COLO668 (cell line): ENCODE measurements at regions not wholly inside any gene's neighbourhood (a gene's known extent, or its start where the extent isn't known, plus 50 kb on each side); places are given as distances from the start of the nearest gene placed in this dataset.

ENCODE experiments used
- DNase-seq: peaks from one replicate; lab custom pipeline; 2025; ENCODE audit not compliant: unreplicated experiment; lab: John Stamatoyannopoulos, UW

DNA sequence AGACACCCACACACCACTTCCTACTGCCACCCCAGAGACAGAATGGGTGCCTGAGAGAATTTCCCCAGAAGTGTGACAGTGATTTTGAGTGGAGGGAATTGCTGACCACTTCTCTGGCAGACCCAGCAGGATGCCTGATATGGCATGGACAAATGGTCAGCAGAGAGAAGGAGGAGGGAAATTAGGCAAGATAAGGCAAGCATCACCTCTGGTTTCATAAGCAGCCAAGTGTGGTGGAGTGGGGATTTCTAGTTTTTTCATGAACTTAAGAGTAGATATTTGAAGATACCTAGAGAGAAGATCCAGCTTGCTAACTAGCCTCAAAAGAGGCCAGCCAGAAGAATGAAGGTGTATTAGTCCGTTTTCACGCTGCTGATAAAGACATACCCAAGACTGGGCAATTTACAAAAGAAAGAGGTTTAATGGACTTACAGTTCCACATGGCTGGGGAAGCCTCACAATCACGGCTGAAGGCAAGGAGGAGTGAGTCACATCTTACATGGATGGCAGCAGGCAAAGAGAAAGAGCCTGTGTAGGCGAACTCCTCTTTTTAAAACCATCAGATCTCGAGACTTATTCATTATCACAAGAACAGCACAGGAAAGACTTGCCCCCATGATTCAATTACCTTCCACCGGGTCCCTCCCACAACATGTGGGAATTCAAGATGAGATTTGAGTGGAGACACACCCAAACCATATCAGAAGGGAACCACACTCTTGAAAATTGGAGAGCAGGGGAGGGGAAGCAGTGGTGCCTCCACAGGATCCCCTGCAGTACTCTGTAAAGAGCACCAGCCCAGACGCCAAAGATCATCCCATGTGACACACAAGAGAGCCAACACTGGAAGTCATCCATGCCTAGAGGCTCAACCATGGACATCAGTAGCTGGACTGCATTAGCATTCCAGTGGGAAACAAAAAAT is 64.2 kb downstream of the RBM43 start:
- no peak for DNase-seq

DNA sequence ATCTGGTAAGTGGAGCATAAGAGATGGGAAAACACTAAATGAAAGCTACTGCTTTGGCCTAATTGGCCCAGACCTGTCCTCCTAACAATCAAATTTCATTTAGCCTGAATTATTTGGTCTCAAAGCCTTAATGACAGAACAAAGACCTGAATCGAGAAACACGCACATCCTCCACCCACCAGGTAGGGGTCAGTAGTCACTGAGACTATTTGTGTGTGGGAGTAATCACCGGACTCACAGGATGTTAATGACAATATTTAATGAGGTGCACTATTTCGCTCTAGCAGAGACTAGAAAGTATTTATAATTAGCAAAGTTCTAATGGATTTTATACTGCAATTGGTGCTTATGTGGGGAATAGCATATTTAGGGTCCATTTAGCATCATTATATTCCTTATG is 68.1 kb downstream of the RBM43 start:
- DNase-seq, result no peak

DNA sequence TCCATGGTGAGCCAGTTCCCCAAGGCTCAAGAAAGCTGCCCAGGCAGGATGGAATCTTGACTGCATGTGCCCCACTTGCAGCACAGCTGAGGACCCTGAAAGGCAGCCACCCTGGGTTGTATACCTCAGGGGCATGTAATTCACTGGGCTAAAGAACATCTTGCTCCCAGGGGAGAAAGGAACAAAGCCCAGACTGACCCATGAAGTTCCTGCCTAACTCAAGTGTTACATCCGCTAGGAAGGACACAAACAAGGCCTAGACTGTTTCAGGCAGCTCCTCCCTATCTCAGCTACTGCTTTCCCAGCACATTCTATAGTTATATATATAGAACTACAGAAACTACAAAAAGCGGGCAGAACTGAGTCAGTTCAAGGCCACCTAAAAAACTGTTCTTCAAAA is 69.0 kb downstream of the RBM43 start:
- DNase-seq, result no peak

DNA sequence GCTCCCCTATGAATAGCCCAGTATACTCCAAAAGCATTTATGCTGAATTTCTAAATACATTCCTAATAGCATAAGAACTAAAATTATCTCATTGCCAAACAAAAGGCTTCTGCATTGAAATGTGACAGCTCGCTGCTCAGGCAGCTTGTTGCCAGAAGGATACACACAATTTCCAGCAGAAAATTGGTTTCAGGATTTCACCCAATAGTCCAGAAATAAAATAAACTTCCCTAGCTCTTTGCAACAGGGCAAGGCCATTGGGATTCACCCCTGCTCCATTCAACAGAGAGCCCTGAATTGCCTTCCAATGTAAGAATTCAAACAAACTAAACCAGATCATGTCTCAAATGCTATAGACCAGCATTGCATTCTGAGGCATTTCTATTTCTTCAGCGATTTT is 70.7 kb downstream of the RBM43 start:
- no peak for DNase-seq

DNA sequence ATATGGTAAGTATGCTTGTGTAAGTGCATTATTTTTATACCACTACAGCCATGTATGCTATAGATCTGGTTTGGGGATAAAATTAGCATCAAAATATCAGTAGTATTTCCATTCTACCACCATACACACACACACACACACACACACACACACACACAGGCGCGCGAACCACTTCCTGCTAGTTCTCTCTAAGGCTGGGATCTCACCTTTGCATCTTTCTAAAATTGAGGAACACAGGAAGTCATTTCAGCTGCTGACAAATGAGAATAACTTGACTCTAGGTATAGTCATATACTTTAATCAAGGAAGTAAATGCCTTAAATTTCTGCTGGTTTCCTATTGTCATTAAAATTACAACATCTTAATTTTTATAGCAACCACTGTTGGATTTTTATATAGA is 72.5 kb downstream of the RBM43 start:
- no peak for DNase-seq

DNA sequence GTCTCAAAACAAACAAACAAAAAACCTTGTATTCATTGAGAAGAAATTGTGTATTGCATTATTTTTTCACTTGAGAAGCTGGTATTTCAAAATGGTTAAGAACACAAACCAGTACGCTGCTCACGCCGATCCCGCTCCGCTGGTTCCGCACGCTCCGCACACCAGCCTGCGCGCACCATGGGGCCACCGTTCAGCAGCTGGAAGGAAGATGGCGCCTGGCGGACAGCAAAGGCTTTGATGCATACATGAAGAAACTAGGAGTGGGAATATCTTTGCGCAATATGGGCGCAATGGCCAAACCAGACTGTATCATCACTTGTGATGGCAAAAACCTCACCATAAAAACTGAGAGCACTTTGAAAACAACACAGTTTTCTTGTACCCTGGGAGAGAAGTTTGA is 75.7 kb downstream of the RBM43 start:
- DNase-seq, result no peak

DNA sequence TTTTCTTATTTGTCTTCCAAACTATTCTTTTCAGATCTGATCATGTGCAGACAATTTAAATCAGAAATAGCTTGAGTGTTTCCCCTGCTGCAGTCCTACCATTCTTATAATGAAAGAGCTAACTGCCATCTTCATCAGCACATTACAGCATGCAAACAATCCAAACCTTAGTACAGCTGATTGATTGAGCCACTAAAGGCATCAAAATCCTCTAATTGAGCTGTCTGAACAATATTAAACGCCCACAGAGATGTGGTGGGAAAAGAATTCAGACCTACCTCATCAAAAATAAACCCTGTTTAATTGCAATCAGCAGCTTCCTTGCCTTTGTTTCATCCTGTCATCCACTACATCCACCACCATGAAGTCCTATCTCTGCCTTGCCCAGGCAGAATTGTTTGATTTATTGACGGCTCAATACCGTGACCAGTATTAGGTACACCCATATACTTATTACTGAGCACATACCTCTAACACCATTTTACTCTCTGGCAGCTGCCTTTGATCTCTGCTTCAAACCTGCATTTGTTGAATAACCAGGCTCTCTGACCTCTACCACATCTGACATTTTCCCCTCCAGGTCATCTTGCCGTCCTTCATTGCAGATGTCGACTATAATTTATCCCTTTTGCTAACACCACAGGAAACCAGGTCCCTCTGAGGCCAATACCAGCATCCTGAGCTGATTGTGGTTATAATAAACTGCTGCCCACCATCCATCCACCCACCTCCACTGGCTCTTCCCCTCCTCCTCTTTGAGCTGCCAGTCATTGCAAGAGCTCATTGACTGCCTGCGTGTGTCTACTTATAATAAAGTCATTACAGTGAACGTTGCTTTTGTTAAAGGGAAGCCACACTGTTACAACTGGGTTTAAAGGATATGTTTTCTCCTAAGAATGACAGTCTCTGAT is 78.5 kb downstream of the RBM43 start:
- DNase-seq, result no peak

DNA sequence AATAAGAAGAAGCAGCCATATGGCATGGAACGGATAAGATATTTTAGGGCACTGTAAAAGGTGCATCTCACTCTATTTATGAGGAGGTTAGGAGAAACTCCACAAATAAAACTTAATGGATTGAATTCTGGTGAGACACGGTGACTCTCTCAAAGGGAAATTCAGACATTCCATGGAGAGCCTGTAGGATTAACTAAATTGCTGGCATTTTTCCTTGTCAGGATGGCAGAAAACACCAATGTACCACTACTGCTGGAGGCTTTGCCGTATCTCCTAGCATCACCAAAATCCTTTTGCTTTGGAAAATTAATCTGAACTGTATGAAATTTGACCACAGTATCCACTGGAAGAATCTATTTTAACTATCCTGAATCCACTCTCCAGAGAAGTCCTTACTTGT is 79.3 kb downstream of the RBM43 start:
- no peak for DNase-seq

DNA sequence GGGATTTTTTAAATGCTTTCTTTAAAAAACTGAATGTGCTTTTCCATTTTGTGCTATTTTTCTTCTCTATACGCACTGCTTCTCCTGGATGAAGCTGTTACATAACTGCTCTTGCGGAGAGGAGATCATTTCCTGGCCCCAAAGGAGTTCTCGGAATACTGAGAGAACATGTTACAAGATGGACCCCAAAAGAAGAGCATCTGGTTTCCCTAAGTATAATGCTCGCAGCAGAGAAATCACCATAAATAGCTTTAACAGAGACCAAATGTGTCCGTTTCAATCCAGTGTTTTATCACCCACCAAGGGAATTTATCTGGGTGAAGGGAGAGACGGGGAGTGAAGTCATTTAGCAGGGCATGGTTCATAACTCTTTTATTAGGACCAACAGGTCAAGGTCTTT is 80.1 kb downstream of the RBM43 start:
- DNase-seq, result no peak

DNA sequence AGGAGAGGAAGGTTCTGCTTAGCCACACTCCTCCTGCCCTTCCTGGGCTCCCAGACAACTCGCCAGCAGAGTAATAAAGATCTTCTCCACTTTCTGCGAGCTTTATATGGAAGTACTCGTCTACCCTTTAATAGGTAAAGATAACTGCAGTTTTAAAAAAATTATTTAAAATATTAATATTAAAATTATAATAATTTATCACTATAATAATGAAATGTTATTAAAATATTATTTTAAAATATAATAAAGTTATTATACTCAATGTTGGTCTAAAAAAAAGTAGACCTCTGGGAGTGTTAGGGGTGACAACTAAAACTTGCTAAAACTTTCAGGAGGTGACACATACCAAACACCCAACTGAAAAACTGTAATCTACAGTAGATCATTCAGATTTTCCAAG is 81.5 kb downstream of the RBM43 start:
- DNase-seq, result no peak

DNA sequence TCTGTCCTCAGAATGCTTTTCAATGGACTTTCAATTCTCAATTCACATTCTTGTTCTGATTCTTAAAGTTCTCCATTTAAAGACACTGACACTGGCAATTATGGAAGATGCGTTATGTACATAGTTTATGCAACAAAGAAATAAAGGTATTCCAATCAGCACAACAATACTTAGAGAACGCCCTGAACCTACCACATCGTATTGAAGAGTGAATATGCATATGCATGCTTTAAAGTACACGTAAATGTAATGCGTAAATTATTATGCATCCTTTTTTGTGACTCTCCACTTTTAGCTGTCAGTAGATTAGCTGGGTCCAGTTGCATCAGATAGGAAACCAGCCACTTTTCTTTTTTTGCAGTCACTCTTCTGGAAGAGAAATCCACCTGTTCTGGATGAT is 83.5 kb downstream of the RBM43 start:
- DNase-seq, result no peak

DNA sequence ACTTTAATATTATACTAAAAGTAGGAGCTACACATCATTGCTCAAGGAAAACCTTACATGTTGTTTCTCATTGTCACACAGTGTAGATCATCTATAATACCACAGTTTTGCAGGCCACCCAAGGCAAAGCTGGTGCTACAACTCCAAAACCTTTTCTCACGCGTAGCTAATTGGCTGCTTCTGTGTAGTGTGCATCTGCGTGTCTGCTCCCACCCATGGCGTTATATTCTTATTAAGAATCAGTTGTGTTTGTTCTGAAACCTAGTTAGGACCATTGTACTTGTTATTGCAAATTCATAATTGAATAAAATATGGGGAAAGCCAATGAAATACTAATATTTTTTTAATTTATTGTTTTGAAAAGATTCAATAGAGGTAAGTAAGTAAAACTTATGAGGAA is 83.9 kb downstream of the RBM43 start:
- DNase-seq, result no peak

DNA sequence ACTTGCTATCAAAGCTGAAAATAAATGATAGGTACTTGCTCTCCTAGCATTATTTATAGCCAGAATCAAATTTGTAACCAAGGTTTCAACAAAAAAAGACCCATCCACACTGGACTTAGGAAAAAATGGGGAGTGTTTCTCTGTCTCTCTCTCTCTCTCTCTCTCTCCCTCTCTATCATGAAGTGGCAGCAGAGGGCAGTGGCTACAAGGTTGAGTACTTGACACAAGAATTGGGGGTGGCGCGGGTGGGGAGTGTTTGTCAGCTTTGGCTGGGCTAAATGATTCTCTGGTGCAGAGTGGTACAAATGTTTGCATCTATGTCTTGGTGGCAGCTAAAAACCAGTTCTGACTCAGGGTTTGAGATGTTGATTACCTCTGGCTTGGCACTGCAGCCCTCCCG is 85.0 kb downstream of the RBM43 start:
- no peak for DNase-seq

DNA sequence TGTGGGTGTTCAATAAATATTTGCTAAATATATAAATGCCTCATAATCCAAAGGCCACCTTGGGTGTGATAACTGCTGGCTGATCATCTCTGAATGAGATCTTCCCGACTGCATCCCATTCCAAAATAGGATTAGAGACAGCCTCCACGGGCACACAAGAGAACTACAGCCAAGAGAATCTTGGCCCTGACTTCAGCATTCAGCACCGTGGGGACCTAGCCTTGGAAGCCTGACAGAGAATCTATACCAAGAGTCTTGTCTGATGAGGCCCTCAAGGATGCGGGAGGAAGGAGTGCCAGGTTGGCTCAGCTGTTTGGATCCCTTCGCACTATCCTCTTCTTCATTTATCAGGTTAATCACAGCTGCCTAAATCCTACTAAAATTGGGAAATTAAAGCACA is 85.8 kb downstream of the RBM43 start:
- DNase-seq, result no peak

DNA sequence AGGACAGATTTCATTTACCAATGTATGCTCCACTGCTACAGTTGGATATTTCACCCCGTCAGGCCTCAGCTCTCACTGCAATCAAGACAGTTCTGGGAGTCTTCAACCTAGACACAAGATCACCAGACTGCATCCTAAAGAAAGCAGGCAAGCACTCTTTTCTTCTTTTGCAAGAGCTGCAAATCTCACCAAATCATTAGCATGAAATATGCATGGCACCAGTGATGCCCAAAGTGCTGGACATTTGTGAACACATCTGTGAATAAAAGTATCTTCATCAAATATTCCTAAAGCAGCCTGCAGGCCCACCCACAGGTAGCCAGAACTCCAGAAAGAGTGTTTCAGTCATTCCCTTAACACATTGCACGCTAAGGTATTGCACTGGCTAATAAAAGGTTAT is 87.5 kb downstream of the RBM43 start:
- DNase-seq, result no peak

DNA sequence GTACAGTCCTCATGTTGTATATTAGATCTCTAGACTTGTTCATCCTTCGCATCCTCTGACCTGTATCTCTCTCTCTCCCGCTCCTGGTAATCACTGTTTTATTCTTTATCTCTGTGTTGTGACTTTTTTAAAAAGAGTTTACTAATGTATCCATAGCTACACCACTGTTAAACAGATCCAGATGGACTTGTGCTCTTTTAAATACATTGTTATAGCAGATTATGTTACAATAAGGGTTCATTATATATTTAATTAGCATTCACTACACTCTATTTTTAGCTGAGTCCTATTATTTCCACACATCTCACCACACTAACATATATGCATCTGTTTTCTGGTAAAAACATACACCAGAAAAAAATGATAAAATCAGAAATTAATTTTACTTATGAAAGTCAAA is 90.5 kb downstream of the RBM43 start:
- no peak for DNase-seq

DNA sequence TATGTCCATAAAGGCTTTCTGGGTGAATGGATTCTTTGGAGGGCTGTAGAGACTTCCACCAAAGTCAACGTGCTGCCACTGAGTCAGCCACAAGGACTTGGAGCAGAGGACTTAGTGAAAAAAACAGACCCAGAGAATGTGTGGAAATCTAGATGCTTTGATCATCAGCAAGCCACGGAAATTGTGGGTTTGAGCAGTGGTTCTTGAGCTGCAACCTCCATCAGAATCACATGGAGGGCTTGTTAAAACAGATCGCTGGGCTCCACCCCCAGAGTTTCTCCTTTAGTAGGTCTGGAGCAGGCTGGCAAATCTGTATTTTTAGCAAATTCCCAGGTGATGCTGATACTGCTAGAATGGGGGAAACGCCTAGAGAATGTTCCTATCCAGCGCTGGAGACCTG is 95.3 kb downstream of the RBM43 start:
- DNase-seq, result no peak

DNA sequence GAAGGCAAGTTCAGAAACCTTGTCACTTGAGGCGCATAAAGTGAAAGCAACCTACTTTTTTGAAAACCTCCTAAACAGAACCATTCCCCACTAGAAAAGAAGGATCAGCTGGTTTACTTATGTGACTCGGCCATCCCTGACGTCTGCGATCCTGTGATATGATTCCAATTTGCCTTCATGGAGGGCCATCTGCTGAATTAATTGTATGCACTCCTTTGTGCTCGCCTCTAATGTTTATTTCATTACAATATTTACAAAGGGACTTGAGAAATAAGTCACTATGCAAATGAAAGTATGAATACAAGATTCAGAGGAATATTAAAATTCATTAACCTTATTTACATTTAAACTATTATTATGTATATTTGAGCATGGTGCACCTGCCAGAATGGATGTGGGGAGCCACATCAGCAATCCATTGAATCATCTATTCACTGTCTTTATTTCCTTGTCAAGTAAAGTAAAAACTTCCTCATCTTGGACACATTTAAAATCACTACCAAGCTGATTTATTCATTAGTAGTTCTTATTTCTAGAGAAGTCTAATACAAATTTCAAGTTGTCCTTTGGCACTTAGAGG is 96.5 kb downstream of the RBM43 start:
- no peak for DNase-seq

DNA sequence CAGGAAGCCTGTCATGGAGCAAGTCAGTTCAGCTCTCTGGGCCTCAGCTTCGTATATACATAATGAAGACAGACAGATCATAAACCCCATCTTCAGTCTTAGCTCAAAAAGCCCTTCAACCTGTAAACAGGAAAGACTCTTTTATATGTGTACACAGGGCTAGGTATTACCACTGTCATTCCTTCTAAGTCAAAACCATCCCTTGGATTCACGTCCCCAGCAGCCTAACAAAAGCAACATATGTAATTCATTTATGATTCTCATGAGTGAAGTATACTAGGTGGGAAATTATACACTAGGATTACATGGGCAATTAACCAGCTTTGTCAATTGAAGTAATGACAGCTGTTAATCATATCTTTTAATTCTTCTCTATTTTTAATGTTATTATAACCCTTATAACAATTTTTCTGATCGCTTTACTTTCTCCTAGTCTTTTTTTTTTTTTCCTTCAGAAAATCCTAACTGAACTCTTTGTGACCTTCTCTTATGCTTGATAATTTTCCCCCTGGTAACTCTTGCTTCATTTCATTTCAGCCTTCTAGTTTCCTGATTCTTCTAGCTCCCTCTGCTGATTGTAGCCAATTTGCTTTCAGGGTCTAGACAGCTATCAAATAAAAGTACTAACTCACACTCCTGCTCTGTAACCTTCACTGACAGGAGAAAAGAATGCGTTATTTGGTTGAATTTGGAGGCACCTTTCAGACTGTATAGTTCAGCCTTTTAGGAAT is 99.7 kb downstream of the RBM43 start:
- DNase-seq, result no peak

DNA sequence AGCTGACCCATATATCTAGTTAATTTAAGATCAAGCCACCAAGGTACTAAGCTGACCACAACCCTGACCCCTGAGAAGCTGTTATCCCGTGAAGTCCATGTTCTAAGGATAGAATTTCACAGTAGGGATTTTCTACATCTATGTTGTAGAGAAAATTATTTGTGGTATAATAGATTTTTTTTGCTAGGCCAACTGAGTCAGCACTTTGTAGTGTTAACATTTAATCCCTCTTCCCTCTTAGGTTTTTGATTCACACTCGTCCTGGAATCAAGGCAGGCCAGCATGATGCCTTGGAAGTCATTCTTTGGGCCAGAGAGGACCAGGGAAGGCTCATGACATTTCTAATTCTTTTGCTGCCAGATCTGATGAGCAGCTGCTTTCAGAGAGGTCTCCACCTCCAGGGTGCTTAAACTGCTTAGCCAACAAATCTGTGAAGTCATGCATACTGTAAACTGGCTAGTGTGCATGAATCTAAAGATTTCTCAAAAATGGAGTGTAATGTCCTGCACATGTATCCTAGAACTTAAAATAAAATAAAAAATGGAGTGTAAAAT is 102.5 kb downstream of the RBM43 start:
- no peak for DNase-seq
